GM18502 (cell line): ENCODE measurements at regions not wholly inside any gene's neighbourhood (a gene's known extent, or its start where the extent isn't known, plus 50 kb on each side); places are given as distances from the start of the nearest gene placed in this dataset.
"Not testable (repeated sequence)": the region's sequence is repeated elsewhere in the genome, so short reads cannot be mapped to it uniquely, and the experiment has no call there.

ENCODE experiments used
- ATAC-seq: cut with Tn5 transposase; IDR thresholded peaks from one replicate; pipeline ENCODE4 v1.9.1; 2021; ENCODE audit warnings: mild to moderate bottlenecking; ENCODE audit not compliant: unreplicated experiment, poor library complexity

DNA sequence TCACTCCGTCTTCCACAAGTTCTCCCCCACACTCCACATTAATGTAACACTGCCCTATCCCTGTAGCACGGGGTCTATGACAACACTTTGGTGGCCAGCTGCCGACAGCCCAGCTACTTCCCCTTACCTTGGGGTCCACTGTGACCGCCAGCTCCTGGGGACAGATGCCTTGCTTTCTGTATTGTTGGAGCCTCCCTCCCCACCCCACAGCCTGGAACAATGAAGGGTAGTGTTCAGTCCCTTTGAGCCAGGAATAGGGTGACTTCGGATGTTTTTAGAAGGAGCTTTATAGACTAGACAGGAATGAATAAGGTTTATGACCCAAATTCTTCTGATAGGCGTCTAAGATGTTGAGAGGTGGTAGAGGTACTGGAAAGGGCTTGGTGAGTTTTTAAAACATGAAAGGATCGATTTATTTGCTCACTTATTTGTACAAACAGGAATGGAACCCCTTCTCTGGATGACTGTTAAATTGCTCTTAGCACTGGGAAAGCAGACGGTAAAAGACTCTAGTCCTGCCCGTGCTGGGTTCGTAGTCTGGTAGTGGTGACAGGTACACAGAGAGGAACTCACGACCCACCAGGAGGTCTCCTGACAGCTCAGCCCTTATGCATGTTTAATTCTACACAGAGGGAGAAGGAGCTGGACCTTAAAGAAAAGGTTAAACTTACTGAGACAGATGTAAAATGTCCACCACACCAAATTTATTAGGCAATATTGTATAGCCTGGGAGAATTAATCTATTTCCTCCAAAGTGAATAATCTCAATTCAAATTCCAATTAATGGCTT lies 90.9 kb downstream of the MYCN start:
- no peak for ATAC-seq

DNA sequence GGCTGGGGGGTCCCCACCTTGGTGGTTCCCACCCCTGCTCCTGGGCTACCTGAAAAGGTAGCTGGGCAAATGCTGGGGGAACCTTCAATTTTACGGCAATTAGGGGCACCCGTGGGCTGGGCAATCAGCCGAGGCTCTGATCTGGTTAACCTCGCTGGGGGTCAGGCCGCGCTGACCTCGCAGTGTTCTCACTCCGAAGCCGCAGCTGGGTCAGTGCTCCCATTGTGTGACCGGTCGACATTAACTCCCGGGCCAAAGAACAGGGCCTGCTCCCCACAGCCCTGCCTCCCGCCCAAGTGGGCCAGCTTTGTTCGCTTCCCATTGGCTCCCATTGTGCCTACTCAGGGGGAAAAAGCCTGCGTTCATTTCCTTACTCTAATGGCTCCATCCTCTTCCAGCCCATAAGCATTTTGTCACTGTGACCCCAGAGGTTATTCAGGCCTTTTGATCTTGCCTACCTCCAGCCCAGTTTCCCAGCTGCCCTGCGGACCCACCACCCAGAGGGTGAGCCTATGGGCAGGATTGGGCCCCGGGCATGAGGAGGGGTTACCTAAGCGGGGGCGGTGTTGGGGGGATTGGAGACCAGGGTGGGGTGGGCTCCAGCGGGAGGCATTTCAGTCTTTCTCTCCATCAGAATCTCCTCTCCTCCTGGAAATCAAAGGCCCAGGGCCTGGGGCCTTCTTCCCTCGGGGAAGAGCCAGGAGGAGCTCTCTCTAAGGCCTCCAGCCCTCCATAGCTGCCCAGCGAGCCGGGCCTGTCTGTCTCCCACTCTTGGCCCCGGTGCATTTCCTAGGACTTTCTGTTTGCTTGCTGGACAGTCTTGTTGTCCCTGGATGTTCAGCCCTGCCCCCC lies 90.1 kb downstream of the MYCN start:
- ATAC-seq, result no peak

DNA sequence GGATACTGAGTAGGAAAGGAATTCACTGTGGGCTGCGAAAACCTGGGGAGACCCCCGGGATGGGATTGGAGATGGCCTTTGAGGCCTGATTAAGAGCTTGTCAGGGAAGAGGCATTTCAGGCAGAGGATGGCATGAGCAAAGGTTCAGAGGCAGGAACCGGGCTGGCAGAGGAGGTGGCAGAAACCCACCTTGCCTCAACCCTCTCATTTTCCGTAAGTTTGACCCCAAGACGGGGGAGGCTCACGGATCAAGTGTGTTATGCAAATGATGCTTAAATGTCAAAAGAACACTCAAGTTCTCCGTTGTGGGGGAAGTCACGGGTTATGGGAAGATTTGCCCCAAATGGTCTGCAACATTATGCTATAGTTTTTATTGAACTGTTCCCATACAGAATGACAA lies 88.3 kb downstream of the MYCN start:
- no peak for ATAC-seq

DNA sequence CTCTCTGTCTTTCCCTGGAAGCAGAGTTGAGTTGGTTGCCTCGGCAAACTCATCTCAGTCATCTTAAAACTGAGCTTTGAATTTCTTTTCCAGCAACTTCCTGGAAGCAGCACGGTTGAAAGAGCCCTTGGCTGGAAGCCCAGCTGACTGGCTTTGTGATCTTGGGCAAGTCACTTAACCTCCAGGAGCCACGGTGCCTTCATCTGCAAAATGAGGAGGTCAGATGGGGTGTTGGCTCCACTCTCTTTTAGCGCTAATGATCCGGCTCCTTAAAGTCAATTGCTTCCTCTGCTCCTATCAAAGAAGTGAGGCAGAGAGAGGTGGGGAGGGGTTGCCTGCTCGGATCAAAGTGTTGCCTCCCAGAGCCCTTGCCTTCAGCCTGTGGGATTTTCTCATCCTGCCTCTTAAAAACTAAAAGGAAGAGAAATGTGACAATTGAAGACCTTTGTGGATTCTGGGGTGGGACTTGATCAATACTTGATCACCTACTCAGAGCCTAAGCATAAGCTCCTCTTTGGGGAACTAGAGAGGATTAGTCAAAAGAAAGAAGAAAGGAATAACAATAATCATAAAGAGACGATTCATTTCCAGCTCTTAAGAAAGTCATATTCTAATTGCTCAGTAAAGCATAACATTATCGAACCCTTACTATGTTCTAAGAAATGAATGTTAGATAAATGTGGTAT lies 86.6 kb downstream of the MYCN start:
- no peak for ATAC-seq

DNA sequence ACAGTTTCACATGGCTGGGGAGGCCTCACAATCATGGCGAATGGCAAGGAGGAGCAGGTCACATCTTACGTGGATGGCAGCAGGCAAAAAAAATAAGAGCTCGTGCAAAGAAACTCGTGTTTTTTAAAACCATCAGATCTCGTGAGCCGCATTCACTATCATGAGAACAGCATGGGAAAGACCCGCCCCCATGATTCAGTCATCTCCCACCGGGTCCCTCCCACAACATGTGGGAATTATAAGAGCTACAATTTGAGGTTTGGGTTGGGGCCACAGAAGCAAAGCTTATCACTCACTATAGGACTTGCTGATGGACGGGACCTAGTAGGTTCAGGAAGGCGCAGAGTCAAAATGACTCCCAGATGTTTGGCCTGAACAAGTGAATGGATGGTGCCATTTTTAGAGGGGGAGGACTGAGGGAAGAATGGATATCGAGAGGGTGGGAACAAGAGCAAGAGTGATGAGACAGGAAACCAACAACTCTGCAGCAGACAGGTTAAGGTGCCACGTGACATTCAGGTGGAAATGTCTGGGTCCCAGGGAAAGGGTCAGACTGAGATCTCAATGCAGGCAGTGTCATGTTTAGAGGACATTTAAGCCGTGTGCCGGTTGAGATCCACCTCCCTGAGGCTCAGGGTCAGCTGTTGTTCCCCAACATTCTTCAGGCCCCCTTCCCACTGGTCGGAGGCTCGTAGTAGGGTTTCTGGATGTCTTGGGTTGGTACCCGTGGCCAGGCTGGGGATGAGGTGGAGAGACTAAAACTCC lies 85.7 kb downstream of the MYCN start:
- no peak for ATAC-seq

DNA sequence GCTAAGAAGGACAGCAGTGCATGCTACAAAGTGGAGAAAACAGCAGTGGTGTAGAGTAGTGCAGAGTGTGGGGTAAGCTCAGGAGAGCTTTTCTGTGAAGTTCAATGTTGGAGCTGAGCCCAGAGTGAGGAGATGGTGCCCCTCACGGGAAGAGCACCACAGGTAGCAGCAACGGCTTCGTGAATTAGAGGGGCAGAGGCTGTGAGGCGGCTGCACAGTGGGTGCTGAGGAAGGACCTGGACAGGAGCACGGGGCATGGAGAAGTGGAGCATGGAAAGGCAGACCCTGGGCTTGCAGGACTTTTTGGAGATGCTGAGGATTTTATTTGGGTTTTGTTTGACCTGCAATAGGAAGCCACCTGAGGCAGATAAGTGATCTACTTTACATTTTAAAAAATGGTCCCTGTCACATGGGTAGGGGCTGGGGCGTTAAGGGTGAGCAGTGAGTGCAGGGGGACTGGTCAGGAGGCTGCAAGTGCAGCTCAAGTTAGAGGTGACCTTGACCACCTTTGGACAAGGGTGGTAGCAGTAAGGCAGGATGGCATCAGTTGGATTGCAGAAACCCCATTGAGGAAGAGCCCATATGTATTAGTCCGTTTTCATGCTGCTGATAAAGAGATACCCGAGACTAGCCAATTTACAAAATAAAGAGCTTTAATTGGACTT lies 85.0 kb downstream of the MYCN start:
- ATAC-seq, result no peak

DNA sequence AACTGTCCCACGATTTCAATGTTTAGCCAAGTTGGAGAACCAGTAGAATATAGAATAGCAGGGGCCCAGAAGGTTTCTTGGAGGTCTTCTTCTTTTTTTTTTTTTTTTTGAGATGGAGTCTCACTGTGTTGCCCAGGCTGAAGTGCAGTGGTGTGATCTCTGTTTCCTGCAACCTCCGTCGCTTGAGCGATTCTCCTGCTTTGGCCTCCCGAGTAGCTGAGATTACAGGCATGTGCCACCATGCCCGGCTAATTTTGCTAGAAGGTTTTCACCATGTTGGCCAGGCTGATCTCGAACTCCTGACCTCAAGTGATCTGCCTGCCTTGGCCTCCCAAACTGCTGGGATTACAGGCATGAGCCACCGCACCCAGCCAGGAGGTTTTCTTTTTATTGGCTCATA lies 84.3 kb downstream of the MYCN start:
- not testable (repeated sequence) for ATAC-seq

DNA sequence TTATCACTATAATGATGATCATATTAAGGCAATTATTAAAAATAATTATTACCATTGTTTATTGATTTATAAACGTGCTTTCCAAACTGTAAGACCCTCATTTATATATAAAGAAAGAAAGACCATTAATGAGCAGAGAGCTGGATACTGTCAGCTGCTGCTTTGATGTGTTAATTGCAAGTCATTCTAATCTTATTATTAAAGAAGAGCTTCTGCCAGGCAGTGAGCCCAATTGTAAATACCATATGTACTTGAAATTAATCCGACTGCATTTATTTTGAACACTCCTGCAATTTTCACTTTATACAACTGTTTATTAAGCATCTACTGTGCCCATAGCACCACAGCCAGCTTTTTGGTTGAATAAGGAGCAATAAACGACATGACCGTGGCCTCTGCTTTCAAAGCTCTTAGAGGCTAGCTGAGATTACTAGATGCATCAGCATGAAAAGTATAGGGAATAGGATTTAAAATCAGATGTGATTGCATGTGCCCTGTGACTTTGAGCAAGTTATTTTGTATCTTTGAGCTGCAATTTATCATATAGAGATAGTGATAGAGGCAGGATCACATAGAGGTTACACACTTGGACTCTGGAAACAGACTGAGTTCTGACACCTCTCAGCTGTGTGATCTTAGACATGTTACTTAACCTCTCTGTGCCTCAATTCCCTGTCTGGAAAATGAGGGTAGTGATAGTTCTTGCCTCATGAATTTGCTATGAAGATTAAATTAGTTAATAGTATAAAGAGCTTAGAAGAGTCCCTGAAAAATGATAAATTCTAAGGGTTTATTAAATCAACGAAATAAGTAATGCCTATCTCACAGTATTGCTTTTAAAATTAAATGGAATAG lies 83.4 kb downstream of the MYCN start:
- ATAC-seq, result no peak

DNA sequence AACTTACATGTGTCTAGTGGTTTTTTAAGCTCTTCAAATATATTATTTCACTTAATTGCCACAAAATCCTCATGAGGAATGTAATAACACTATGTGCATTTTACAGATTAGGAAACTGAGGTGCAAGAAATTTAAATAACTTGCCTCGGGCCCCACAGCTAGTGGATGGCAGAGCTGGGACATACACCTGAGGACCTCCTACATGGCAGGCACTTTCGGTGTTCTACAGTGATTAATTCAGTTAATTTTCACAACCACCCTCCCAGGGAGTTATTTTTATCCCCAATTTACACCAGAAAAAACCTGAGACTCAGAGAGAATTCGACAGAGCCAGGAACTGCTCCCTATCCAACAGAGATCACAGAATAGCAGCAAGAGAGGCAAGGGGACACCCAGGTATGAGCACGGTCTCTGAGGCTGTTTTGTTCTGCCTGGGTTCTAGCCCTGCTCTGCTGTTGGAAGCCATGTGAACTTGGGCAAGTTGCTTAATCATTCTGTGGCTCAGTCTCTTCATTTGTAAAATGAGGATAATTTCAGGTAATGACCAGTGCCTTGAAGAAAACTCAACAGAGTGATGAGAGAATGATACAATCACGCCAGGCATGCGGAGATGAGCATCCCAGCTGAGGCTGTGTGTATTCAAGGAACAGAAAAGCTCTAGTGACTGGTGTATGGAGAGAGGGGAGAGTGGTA lies 82.3 kb downstream of the MYCN start:
- ATAC-seq, result no peak

DNA sequence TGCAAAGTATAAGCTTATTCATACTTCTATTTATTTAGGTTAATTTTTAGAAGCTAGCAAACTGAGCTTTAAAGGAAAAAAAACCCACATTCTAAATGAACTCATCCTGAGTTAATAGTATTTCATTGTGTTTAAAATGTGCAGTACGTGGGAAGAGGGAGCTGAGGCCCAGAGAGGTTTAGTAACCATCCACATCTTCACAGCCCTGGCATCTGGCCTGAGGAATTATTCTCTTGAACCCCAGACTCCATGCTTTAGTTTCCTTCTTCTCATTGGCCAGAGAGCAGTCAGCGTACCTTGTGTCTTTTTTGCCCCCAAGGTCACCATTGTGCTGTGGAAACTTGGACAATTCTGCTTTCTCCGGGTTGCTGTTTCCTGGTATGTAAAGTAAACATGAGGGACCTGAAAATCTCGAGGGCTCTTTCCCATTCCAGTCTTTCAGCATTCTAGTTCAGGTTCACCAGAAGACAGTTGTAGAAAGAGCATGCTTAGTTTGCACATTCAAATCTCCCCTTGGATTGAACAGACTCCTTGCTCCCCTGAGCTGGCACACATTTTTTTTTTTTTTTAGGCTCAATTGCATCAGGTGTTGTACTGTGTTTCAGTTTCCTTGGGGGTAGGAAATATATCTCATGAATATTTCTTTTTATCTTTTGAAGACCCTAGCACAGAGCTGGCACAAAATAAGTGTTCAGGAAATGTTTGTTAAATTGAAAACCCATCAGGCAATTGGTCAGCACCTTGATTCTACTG lies 81.4 kb downstream of the MYCN start:
- no peak for ATAC-seq

DNA sequence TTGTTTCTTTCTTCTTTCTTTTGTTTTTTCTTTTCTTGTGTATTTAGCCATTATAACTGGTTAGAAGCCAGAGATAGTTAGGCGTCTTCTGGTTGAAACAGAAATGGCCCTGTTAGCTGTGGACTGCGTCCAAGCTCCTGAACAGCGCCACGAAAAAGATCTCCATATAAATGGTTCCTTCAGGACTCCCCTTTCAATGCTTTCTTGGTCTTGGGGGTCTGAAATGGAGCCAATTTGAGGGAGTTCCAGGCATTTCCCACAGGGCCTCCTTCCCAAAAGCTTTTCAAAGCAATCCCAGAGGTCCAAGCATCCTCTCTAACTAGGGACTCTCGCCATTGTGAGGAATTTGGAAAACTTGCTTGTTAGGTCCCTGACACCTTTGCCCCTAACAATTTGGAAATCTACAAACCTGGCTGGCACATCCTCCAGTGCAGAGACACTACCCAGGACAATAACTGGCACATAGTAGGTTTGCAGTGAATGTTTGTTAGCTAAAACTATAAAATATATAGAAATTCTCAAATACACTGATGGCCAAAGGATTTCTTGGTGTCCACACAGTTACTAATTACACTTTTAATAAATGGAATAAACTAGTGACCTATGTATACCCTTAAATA lies 80.1 kb downstream of the MYCN start:
- ATAC-seq, result no peak

DNA sequence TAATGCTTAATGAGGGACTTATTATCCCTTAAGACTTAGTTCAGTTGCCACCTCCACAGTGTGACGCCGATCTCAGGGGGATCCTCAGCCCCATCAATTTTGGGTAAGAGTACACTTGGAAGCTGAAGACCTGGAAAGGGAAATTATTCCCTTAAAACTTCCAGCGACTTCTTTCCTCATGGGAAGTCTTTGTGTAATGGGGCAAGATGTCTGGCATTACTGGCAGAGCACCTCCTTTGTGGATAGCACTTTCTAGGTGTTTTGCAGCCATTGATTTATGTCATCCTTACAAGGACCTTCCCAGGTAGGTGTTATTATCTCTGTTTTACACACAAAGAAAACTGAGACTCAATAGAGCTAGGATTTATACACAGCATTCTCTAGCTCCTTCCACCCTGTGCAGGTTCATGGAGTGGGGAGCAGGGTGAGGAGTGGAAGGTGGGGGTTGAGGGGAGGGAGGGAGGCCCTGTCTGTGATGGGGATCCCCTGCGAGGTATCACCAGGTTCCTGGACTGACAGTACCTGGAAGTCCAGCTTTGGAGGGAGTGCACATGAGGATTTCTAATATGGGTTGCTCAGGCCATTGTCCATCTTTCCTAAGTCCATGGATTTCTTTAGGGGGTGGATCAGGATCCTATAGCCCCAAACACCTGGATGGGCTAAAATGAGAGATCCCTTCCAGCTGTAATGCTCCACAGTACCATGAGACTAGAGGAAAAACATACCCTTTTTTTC lies 79.4 kb downstream of the MYCN start:
- ATAC-seq, result no peak

DNA sequence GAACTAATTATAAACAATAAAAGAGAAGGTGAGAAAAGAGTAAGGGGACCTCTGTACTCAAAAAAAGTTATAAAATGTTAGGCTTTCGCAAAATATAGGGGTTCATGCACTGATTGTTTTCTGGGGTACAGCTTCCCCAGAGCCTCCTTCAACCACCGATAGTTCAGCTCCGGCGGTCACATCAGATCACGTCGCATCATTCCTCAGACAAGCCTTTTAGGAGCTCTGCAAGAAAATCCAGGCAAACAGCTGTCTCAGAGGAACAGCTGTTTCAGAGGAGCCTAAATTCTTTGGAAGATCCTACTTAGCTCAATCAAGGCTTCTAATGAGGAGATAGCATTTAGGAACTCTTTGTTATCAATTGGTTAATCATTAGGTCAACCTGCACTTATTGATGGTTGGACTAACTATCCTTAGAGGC lies 78.7 kb downstream of the MYCN start:
- no peak for ATAC-seq

DNA sequence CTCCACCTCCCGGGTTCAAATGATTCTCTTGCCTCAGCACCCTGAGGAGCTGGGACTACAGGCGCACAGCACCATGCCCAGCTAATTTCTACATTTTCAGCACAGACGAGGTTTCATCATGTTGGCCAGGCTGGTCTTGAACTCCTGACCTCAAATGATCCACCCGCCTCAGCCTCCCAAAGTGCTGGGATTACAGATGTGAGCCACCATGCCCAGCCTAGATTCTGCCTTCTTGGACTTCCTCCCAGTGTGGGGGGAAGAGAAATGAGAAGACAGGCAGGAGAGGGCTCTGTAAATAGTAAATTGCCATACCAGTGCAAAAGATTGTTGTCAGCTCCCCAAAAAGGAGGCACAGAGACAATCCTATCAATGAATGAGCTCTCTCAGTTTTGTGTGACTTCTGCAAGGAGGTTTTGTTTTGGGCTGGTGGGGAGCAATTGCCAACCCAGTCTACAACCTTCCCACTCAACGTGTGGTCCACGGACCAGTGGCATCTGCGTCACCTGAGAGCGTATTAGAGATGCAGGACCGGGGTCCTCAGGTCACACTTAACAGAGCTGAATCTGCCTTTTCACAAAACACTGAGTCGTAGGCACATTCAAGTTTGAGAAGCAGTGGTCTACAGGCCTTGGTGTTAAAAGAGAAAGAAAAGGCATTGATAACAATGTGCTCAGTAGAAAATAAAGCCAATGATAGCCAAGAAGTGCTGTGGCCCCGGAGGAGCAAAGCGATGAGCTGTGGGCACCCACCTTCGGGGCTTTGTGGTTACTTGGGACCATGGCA lies 78.1 kb downstream of the MYCN start:
- no peak for ATAC-seq

DNA sequence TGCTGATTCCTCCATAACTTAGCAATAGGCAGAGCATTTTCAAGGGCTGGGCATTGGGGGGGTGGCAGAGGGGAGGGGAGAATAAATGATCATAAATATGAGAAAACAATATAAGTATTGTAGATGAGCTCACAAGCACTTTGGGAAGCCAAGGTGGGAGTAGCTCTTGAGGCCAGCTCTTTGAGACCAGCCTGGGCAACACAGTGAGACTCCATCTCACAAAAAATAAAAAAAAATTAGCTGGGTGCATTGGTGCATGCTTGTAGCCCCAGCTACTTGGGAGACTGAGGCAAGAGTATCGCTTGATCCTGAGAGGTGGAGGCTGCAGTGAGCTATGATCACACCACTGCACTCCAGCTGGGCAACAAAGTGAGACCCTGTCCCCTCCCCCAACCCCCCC lies 75.9 kb downstream of the MYCN start:
- ATAC-seq, result no peak

DNA sequence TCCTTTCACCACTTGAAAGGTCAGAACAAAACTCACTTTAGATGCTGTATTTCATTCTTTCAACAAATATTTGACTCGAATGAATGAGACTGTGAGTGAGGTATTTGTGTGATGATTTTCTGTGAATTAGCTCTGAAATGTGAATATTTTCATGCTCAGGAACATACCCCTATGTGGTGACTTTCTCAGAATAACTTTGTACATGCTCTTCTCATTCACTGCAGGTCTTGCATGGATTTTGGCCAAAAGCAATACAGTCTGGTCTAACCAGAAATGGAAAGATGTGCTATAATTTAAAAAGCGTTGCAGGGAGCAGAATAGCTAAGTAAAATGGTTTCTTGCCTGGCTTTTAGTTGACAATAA lies 75.5 kb downstream of the MYCN start:
- ATAC-seq, result no peak
